HEK293 (cell line): ENCODE measurements at regions not wholly inside any gene's neighbourhood (a gene's known extent, or its start where the extent isn't known, plus 50 kb on each side); places are given as distances from the start of the nearest gene placed in this dataset.

ENCODE experiments used
- MYNN ChIP-seq: fragments of 450-650 bp; formaldehyde crosslinking; IDR thresholded peaks from 2 replicates; pipeline ENCODE4 v1.5.1; 2016; ENCODE audit warnings: missing biosample characterization, missing genetic modification characterization, borderline replicate concordance
- SCRT1 ChIP-seq: fragments of 450-650 bp; formaldehyde crosslinking; IDR thresholded peaks from 2 replicates; pipeline ENCODE4 v1.5.1; 2016; ENCODE audit warnings: missing biosample characterization, missing genetic modification characterization, borderline replicate concordance
- SP2 ChIP-seq: fragments of 450-650 bp; formaldehyde crosslinking; IDR thresholded peaks from 2 replicates; pipeline ENCODE4 v1.5.1; 2016; ENCODE audit warnings: missing biosample characterization, missing genetic modification characterization
- ZNF121 ChIP-seq: fragments of 450-650 bp; formaldehyde crosslinking; IDR thresholded peaks from 2 replicates; pipeline ENCODE4 v1.5.1; 2016; ENCODE audit warnings: missing biosample characterization, missing genetic modification characterization
- ZNF311 ChIP-seq: fragments of 450-650 bp; formaldehyde crosslinking; IDR thresholded peaks from 2 replicates; pipeline ENCODE4 v1.5.1; 2017; ENCODE audit warnings: missing biosample characterization, missing genetic modification characterization, borderline replicate concordance
- ZNF785 ChIP-seq: fragments of 450-650 bp; formaldehyde crosslinking; IDR thresholded peaks from 2 replicates; pipeline ENCODE4 v1.5.1; 2016; ENCODE audit warnings: missing biosample characterization, missing genetic modification characterization
- TF ChIP-seq, protein P1 (sequence below): fragments of 450-650 bp; formaldehyde crosslinking; IDR thresholded peaks from 2 replicates; pipeline ENCODE4 v1.5.1; 2016; ENCODE audit warnings: missing biosample characterization, missing genetic modification characterization
- TF ChIP-seq, protein P2 (sequence below): fragments of 450-650 bp; formaldehyde crosslinking; IDR thresholded peaks from 2 replicates; pipeline ENCODE4 v1.5.1; 2017; ENCODE audit warnings: missing biosample characterization, mild to moderate bottlenecking, missing genetic modification characterization, moderate library complexity
- TF ChIP-seq, protein P3 (sequence below): fragments of 450-650 bp; formaldehyde crosslinking; IDR thresholded peaks from 2 replicates; pipeline ENCODE4 v1.5.1; 2016; ENCODE audit warnings: missing biosample characterization, missing genetic modification characterization

GRCh38 chr5:51669095-51669494 is 285.8 kb downstream of the ISL1 start:
- TF ChIP-seq, protein P1, sequence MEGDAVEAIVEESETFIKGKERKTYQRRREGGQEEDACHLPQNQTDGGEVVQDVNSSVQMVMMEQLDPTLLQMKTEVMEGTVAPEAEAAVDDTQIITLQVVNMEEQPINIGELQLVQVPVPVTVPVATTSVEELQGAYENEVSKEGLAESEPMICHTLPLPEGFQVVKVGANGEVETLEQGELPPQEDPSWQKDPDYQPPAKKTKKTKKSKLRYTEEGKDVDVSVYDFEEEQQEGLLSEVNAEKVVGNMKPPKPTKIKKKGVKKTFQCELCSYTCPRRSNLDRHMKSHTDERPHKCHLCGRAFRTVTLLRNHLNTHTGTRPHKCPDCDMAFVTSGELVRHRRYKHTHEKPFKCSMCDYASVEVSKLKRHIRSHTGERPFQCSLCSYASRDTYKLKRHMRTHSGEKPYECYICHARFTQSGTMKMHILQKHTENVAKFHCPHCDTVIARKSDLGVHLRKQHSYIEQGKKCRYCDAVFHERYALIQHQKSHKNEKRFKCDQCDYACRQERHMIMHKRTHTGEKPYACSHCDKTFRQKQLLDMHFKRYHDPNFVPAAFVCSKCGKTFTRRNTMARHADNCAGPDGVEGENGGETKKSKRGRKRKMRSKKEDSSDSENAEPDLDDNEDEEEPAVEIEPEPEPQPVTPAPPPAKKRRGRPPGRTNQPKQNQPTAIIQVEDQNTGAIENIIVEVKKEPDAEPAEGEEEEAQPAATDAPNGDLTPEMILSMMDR (tag by site-specific recombination) = no peak
- TF ChIP-seq ZNF785 (tag by site-specific recombination) = no peak
- TF ChIP-seq ZNF121 (tag by site-specific recombination) = no peak
- TF ChIP-seq SP2 = no peak
- TF ChIP-seq, protein P2, sequence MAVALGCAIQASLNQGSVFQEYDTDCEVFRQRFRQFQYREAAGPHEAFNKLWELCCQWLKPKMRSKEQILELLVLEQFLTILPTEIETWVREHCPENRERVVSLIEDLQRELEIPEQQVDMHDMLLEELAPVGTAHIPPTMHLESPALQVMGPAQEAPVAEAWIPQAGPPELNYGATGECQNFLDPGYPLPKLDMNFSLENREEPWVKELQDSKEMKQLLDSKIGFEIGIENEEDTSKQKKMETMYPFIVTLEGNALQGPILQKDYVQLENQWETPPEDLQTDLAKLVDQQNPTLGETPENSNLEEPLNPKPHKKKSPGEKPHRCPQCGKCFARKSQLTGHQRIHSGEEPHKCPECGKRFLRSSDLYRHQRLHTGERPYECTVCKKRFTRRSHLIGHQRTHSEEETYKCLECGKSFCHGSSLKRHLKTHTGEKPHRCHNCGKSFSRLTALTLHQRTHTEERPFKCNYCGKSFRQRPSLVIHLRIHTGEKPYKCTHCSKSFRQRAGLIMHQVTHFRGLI (tag by site-specific recombination) = no peak
- TF ChIP-seq, protein P3, sequence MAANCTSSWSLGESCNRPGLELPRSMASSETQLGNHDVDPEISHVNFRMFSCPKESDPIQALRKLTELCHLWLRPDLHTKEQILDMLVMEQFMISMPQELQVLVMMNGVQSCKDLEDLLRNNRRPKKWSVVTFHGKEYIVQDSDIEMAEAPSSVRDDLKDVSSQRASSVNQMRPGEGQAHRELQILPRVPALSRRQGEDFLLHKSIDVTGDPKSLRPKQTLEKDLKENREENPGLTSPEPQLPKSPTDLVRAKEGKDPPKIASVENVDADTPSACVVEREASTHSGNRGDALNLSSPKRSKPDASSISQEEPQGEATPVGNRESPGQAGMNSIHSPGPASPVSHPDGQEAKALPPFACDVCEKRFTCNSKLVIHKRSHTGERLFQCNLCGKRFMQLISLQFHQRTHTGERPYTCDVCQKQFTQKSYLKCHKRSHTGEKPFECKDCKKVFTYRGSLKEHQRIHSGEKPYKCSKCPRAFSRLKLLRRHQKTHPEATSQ (tag by site-specific recombination) = no peak
- no peak for TF ChIP-seq MYNN (tag by site-specific recombination)
- TF ChIP-seq SCRT1 = no peak
- TF ChIP-seq ZNF311 (tag by site-specific recombination) = no peak
